Endothelial cell of umbilical vein (primary cell): ENCODE measurements at regions not wholly inside any gene's neighbourhood (a gene's known extent, or its start where the extent isn't known, plus 50 kb on each side); places are given as distances from the start of the nearest gene placed in this dataset.

Source experiments
- CTCF ChIP-seq, 2 donors: IDR thresholded peaks; 1 replicate in 1 of 2; 2 replicates in 1 of 2; pipeline ENCODE4 v1.5.1; 2011; ENCODE audit warnings: low read length in 2 of 2, mild to moderate bottlenecking in 2 of 2, moderate library complexity in 2 of 2, control low read depth in 1 of 2, inconsistent platforms in 1 of 2, low read depth in 1 of 2; ENCODE audit not compliant: insufficient read depth in 1 of 2; ENCODE audit errors: extremely low read depth in 1 of 2
- EZH2 ChIP-seq: IDR thresholded peaks from 2 replicates; pipeline ENCODE4 v1.6.1; 2012; ENCODE audit warnings: borderline replicate concordance, low read depth, mild to moderate bottlenecking, moderate library complexity, low read length, inconsistent platforms; ENCODE audit not compliant: severe bottlenecking
- FOS ChIP-seq: IDR thresholded peaks from 2 replicates; pipeline ENCODE4 v1.6.1; 2011; ENCODE audit warnings: mild to moderate bottlenecking, low read length, moderate library complexity, borderline replicate concordance; ENCODE audit not compliant: insufficient read depth
- GATA2 ChIP-seq: IDR thresholded peaks from 2 replicates; pipeline ENCODE4 v1.7.0; 2011; ENCODE audit warnings: low read depth, mild to moderate bottlenecking, moderate library complexity, mixed read lengths, low read length; ENCODE audit not compliant: insufficient read length, insufficient read depth
- MAX ChIP-seq: IDR thresholded peaks from 2 replicates; pipeline ENCODE4 v1.6.1; 2011; ENCODE audit not compliant: insufficient read depth, insufficient read length
- POLR2A ChIP-seq: IDR thresholded peaks from 2 replicates; pipeline ENCODE4 v1.6.1; 2012; ENCODE audit warnings: low read depth, mild to moderate bottlenecking, control low read depth, low read length
- POLR2AphosphoS5 ChIP-seq: IDR thresholded peaks from 2 replicates; pipeline ENCODE4 v1.6.1; 2012; ENCODE audit warnings: low read depth, mild to moderate bottlenecking, control low read depth, low read length, moderate library complexity; ENCODE audit not compliant: insufficient read depth

DNA sequence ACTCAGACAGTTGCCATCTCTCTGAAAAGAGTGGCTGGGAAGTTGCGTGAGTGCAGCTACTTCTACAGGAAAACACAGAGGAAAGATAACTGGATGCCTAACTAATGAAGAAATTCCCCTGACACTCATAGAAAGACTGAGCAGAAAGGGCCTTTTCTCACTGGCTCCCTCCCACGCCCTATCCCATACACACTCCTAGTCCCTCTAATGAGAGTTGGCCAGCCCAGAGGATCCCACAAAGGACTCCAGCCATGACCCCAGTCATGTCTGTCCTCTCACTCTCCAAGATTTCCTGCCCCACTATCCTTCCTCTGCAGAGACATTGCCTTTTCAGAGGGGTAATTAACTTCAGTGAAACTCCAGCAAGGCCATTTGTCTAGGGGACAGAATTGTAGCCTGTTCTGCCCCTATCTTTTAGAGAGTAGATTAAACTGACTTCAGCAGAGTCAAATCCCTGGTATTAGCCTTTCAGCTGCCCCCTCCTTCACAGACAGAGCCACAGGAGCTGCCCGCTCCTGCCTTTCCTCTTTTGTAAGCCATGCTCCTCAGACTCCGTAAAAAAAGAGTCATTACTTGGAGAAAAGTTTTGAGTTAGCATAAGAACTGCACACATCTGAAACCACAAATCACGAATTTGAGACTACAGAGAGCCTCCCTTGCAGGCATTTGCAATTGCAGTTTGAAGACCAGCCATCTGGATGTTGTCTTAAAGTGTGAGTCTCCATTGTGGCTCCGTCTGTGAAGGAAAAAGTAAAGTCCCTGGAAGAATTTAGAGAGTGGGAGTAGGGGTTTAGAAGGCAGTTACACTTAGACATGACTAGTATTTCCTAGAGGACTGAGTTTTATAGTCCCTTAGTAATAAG lies 129.1 kb upstream of the SEMA6D start:
- TF ChIP-seq CTCF (IDR thresholded peaks at IDR 0.05; ENCODE audit: extremely low read depth in 1 of 2, insufficient read depth in 1 of 2, low read depth in 1 of 2, low read length in 2 of 2) (no peak), POLR2A (no peak), POLR2AphosphoS5 (no peak), MAX (no peak), EZH2 (no peak), FOS (no peak), GATA2 (no peak)
